ENCODE measurements at regions not wholly inside any gene's neighbourhood (a gene's known extent, or its start where the extent isn't known, plus 50 kb on each side); places are given as distances from the start of the nearest gene placed in this dataset.

GRCh38 chr16:79434771-79435170 lies 165.8 kb downstream of the MAF start:
- H3K23ac ChIP-seq (ENCODE audit: insufficient read length), result no peak overlapping the region
- no peak overlapping the region for H3K4me3 ChIP-seq (ENCODE audit: extremely low read depth in 1 of 4, insufficient read depth in 2 of 4, low read depth in 3 of 4, low read length in 4 of 4)
- H3K4ac ChIP-seq (replicated peaks; ENCODE audit: insufficient read length, low read depth, low read length), result no peak overlapping the region
- WGBS, 2 experiments (ENCODE audit: extremely low coverage in 1 of 2, insufficient coverage in 1 of 2, insufficient read length in 1 of 2, insufficient replicate concordance in 2 of 2, low coverage in 1 of 2, low lambda C conversion rate in 2 of 2, missing lambda C conversion rate in 1 of 2), result 85% methylated on average over 8 of the region's 8 CpGs; no CpG with 5 or more reads in 1 of the 2 experiments
- H3K18ac ChIP-seq (ENCODE audit: extremely low read depth, low read length), result no peak overlapping the region
- no peaks in the 10 kb centered on the region for H3K79me2 ChIP-seq (ENCODE audit: control insufficient read depth in 1 of 2, insufficient read depth in 2 of 2, low read length in 2 of 2)
- H4K20me1 ChIP-seq (replicated peaks in 1 of 2; ENCODE audit: control insufficient read depth in 1 of 2, insufficient read depth in 2 of 2, low read length in 2 of 2), result no peaks in the 10 kb centered on the region
- no peak overlapping the region for H2AFZ ChIP-seq (ENCODE audit: low read length)
- no peak overlapping the region for H3K4me2 ChIP-seq (ENCODE audit: insufficient read depth in 1 of 2, low read depth in 2 of 2, low read length in 2 of 2)
- peaks cover 2 to 17% (median 8%) of the 10 kb centered on the region in 4 experiments; a peak in 6 of 7 replicates for H3K4me1 ChIP-seq (replicated peaks in 1 of 4; ENCODE audit: control insufficient read depth in 3 of 4, insufficient read depth in 4 of 4, low read length in 3 of 4)
- H3K36me3 ChIP-seq (ENCODE audit: control insufficient read depth in 2 of 4, insufficient read depth in 4 of 4, low read length in 3 of 4), result no peaks in the 10 kb centered on the region; a peak in 1 of 8 replicates
- H3K23me2 ChIP-seq (ENCODE audit: low read depth, low read length), result no peaks in the 10 kb centered on the region
- no peak overlapping the region for H2BK20ac ChIP-seq (ENCODE audit: low read length)
- ChIA-PET POLR2A (ENCODE audit: partially characterized antibody) (no interaction called here), CTCF (ENCODE audit: partially characterized antibody) (interaction anchor here (1.1 kb wide), 1 partner anchor 8 kb away, joined by 3 read pairs; no protein-coding TSS in a partner anchor)
- no peak overlapping the region for H3K27ac ChIP-seq (ENCODE audit: low read depth, low read length)
- H2BK5ac ChIP-seq (ENCODE audit: low read depth, low read length), result no peak overlapping the region
- no peak overlapping the region for H4K8ac ChIP-seq (ENCODE audit: extremely low read depth, insufficient read depth, low read length)
- no peak overlapping the region for H2BK120ac ChIP-seq (replicated peaks; ENCODE audit: low read depth, low read length)
- no peaks in the 10 kb centered on the region for H3K9me3 ChIP-seq (ENCODE audit: insufficient read depth in 2 of 2, low read depth in 1 of 2, low read length in 1 of 2)
- no peak overlapping the region for H2BK15ac ChIP-seq (ENCODE audit: low read length)
- no peak for TF ChIP-seq POLR2AphosphoS5 (IDR thresholded peaks at IDR 0.05; ENCODE audit: low read depth, low read length)
- TF ChIP-seq CEBPB (IDR thresholded peaks at IDR 0.05; ENCODE audit: low read depth, low read length), result no peak
- no peak for TF ChIP-seq NANOG (IDR thresholded peaks at IDR 0.05; ENCODE audit: insufficient read depth, low read depth, low read length, poor library complexity, severe bottlenecking)
- no peak for TF ChIP-seq HDAC2 (IDR thresholded peaks at IDR 0.05; ENCODE audit: borderline replicate concordance in 1 of 2, low read depth in 2 of 2, low read length in 2 of 2)
- no peak for TF ChIP-seq KDM1A (IDR thresholded peaks at IDR 0.05; ENCODE audit: borderline replicate concordance, low read length)
- TF ChIP-seq SRF (IDR thresholded peaks at IDR 0.05; ENCODE audit: low read depth, low read length), result no peak
- TF ChIP-seq ASH2L (IDR thresholded peaks at IDR 0.05; ENCODE audit: low read length), result no peak
- TF ChIP-seq NRF1 (IDR thresholded peaks at IDR 0.05; ENCODE audit: low read depth, low read length), result no peak
- TF ChIP-seq SP2 (IDR thresholded peaks at IDR 0.05; ENCODE audit: low read length), result no peak
- no peak for TF ChIP-seq MAX (IDR thresholded peaks at IDR 0.05)
- no peak for TF ChIP-seq SUZ12 (IDR thresholded peaks at IDR 0.05; ENCODE audit: low read length)
- no peak for TF ChIP-seq TAF1 (IDR thresholded peaks at IDR 0.05; ENCODE audit: low read depth, low read length)
- TF ChIP-seq CBX5 (IDR thresholded peaks at IDR 0.05; ENCODE audit: low read depth, low read length), result no peak
- no peak for TF ChIP-seq BACH1 (IDR thresholded peaks at IDR 0.05; ENCODE audit: low read length)
- no peak for TF ChIP-seq EP300 (IDR thresholded peaks at IDR 0.05; ENCODE audit: borderline replicate concordance in 1 of 2, low read depth in 2 of 2, low read length in 2 of 2)
- no peak for TF ChIP-seq TEAD4 (IDR thresholded peaks at IDR 0.05; ENCODE audit: low read depth, low read length)
- no peak for DNase-seq (ENCODE audit: low read depth in 1 of 2, low spot score in 2 of 2)
- H3K79me1 ChIP-seq (ENCODE audit: low read depth, low read length), result no peaks in the 10 kb centered on the region
- H2AK5ac ChIP-seq (ENCODE audit: low read depth, low read length), result no peak overlapping the region
- no peak overlapping the region for H2BK12ac ChIP-seq (ENCODE audit: low read depth, low read length)
- no peak overlapping the region for H3K9ac ChIP-seq (replicated peaks in 1 of 4; ENCODE audit: extremely low read depth in 1 of 4, low read depth in 3 of 4, low read length in 3 of 4)
- H3K56ac ChIP-seq (replicated peaks; ENCODE audit: insufficient read length, low read depth, low read length), result no peak overlapping the region
- no peak overlapping the region for H4K91ac ChIP-seq (replicated peaks; ENCODE audit: insufficient read length, low read length)
- H4K5ac ChIP-seq (ENCODE audit: insufficient read length, low read depth, low read length), result no peak overlapping the region
- H3K14ac ChIP-seq (ENCODE audit: insufficient read length), result no peak overlapping the region
- H3K27me3 ChIP-seq (replicated peaks in 1 of 4; ENCODE audit: control insufficient read depth in 3 of 4, extremely low read depth in 1 of 4, insufficient read depth in 3 of 4, low read length in 3 of 4), result no peaks in the 10 kb centered on the region; a peak in 3 of 7 replicates
- no peak for FAIRE-seq

Data from H1 (cell line).